ENCODE measurements at regions not wholly inside any gene's neighbourhood (a gene's known extent, or its start where the extent isn't known, plus 50 kb on each side); places are given as distances from the start of the nearest gene placed in this dataset.

- no peak overlapping the region for H3K4me3 ChIP-seq (ENCODE audit: low read depth, poor library complexity, severe bottlenecking)
- TF ChIP-seq, protein P1, sequence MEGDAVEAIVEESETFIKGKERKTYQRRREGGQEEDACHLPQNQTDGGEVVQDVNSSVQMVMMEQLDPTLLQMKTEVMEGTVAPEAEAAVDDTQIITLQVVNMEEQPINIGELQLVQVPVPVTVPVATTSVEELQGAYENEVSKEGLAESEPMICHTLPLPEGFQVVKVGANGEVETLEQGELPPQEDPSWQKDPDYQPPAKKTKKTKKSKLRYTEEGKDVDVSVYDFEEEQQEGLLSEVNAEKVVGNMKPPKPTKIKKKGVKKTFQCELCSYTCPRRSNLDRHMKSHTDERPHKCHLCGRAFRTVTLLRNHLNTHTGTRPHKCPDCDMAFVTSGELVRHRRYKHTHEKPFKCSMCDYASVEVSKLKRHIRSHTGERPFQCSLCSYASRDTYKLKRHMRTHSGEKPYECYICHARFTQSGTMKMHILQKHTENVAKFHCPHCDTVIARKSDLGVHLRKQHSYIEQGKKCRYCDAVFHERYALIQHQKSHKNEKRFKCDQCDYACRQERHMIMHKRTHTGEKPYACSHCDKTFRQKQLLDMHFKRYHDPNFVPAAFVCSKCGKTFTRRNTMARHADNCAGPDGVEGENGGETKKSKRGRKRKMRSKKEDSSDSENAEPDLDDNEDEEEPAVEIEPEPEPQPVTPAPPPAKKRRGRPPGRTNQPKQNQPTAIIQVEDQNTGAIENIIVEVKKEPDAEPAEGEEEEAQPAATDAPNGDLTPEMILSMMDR (IDR thresholded peaks at IDR 0.05), result no peak
- no peak for TF ChIP-seq POLR2A (IDR thresholded peaks at IDR 0.05)
- intact Hi-C loops (cut with DNase I; ENCODE audit: low total_unique reads), result no loop called here
- 95 to 98% methylated on average over 4 of the region's 4 CpGs for WGBS, 2 donors
- no peak for DNase-seq (ENCODE audit: low spot score in 2 of 2)
Measured at GRCh38 chr1:222105861-222106260, 364.0 kb upstream of the DUSP10 start.

DNA sequence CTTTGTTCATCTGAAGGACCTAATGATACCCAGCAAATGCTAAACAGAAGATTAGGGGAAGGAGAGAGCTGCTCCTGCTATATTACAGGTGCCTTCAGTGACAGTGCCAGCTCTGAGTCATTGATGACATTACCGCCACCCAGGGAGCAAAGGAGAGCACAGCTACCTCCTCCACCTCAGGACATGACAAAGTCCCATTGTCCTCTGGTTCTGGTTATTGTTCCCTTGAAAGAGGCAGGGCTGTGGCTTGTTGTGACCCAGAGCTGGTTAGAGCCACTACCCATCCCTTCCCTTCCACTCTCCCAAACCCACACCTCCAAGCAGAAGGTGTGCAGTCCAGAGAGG, 363.5 kb upstream of the DUSP10 start:
- 40 to 80% methylated on average over 1 of the region's 1 CpG for WGBS, 2 donors
- no peak for DNase-seq (ENCODE audit: low spot score in 2 of 2)

GRCh38 chr1:222104694-222105392, 363.0 kb upstream of the DUSP10 start:
- WGBS, 2 donors, result 67 to 71% methylated on average over 6 of the region's 6 CpGs
- TF ChIP-seq, protein P1 (IDR thresholded peaks at IDR 0.05), result no peak
- TF ChIP-seq POLR2A (IDR thresholded peaks at IDR 0.05), result no peak
- DNase-seq (ENCODE audit: low spot score in 2 of 2), result no peak
- no peak overlapping the region for H3K4me3 ChIP-seq (ENCODE audit: low read depth, poor library complexity, severe bottlenecking)
- intact Hi-C loops (cut with DNase I; ENCODE audit: low total_unique reads), result no loop called here

More for the DNA sequence above, 363.5 kb upstream of the DUSP10 start:
- H3K4me3 ChIP-seq (ENCODE audit: low read depth, poor library complexity, severe bottlenecking), result no peak overlapping the region
- TF ChIP-seq, protein P1 (IDR thresholded peaks at IDR 0.05), result no peak
- no peak for TF ChIP-seq POLR2A (IDR thresholded peaks at IDR 0.05)
- intact Hi-C loops (cut with DNase I; ENCODE audit: low total_unique reads), result no loop called here

DNA sequence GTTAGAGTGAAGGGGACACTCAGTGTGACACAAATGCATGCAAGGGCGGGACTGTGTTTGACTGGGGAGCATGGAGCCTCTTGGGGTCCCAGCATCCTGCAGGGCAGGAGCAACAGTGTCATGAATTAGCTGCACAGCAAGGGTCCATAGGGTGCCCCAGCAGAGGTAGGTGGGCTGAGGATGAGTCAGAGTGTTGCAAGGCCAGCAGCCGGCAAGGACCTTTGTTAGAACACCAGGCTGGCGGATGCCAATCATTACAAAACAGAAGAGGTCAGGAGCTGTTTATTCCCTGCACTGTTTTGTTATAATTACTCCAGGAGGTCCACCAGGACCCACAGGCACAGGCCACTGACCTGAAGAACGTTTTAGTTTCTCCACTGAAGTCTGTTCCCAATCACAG, 362.2 kb upstream of the DUSP10 start:
- WGBS, 2 donors, result 74 to 78% methylated on average over 4 of the region's 4 CpGs
- TF ChIP-seq POLR2A (IDR thresholded peaks at IDR 0.05), result no peak
- TF ChIP-seq, protein P1 (IDR thresholded peaks at IDR 0.05), result no peak
- DNase-seq (ENCODE audit: low spot score in 2 of 2), result no peak
- intact Hi-C loops (cut with DNase I; ENCODE audit: low total_unique reads), result no loop called here
- H3K4me3 ChIP-seq (ENCODE audit: low read depth, poor library complexity, severe bottlenecking), result no peak overlapping the region

- TF ChIP-seq, protein P1 (IDR thresholded peaks at IDR 0.05), result no peak
- TF ChIP-seq POLR2A (IDR thresholded peaks at IDR 0.05), result no peak
- WGBS, 2 donors, result 75 to 86% methylated on average over 2 of the region's 2 CpGs
- intact Hi-C loops (cut with DNase I; ENCODE audit: low total_unique reads), result no loop called here
- no peak for DNase-seq (ENCODE audit: low spot score in 2 of 2)
- H3K4me3 ChIP-seq (ENCODE audit: low read depth, poor library complexity, severe bottlenecking), result no peak overlapping the region
Measured at GRCh38 chr1:222099746-222100145, 357.9 kb upstream of the DUSP10 start.

- TF ChIP-seq, protein P1 (IDR thresholded peaks at IDR 0.05), result no peak
- TF ChIP-seq POLR2A (IDR thresholded peaks at IDR 0.05), result no peak
- intact Hi-C loops (cut with DNase I; ENCODE audit: low total_unique reads), result no loop called here
- no peak for DNase-seq (ENCODE audit: low spot score in 2 of 2)
- WGBS, 2 donors, result 28 to 59% methylated on average over 2 of the region's 2 CpGs
- no peak overlapping the region for H3K4me3 ChIP-seq (ENCODE audit: low read depth, poor library complexity, severe bottlenecking)
Measured at GRCh38 chr1:222098404-222098803, 356.5 kb upstream of the DUSP10 start.
